Stimulated activated CD8-positive, alpha-beta memory T cell treated with anti-CD3 and anti-CD28 coated beads, Interleukin-7, amount 100 ng/mL, for 4 hours (primary cell): ENCODE measurements at regions not wholly inside any gene's neighbourhood (a gene's known extent, or its start where the extent isn't known, plus 50 kb on each side); places are given as distances from the start of the nearest gene placed in this dataset.

Experiments
- DNase-seq, 2 donors: peaks; one replicate each; pipeline ENCODE4 v3.0.0-alpha.2; 2020; ENCODE audit warnings: low read depth in 2 of 2

DNA sequence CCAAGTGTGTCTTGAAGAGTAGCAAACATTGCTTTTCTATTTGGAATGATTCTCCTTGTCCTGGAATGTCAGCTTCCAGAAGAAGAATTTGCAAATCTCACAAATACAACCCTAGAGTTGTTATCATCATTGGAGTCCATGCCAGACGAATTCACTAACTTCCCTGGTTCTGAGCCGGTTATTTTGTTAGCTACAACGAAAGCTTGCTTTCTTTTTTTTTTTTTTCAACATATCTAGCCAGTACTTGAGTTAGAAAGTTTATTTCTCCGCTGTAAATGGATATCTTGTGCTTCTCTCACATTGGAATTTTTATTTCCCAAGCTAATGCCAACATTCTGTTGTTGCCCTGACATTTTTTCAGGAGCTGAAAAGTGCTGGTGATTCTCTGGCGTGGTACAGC lies 138.1 kb upstream of the POM121L12 start:
- no peak for DNase-seq

DNA sequence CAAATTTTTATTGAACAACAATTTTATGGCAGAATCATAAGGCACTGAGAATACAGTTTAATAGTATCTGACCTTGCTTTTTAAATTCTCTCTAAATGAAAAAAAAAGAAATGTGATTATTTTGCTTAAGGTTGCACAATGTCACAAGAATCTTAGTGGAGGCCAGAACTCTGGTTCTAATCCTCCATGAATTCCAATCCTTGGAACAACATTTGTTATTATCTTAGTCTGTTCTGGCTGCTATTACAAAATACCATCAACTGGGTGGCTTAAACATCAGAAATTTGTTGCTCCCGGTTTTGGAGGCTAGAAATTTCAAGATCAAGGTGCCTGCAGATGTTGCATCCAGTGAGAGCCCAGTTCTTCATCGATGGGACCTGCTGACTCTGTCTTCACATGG lies 158.2 kb upstream of the POM121L12 start:
- DNase-seq: no peak

DNA sequence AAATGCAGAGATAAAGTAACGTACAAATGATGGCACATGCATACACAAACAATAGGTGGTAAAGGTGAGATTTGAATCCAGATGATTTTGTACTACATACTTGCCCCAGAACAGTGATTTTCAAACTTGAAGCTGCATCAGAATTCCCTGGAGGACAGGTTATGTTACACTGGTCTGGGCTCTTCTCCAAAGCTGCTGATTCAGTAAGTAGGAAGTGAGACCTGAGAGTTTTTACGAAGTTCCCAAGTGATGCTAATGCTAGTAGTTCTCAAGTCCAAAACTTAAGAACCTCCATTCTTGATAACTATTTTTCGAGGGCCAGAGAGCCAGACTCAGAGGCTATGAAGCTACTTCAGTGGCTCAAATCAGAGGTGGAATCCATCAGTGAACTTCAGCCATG lies 159.0 kb upstream of the POM121L12 start:
- DNase-seq: no peak

DNA sequence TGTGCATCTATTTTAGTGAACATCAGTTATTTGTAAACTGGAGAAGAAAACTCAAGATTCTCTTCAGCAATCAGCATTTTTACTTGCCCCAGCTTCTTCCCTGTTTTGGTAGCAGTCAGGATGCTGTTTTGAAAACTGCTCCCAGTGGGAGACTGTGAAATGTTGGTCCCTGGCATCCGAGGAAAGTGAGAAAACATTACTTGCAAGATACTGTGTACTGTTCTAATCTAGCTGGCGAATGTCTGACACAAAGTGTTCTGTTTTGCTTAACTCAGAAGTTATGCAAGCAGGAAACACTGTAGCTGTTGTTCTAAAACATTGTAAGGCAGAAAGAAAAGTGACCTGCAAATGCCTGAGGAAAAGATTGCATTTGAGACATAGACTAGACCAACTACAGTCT lies 171.8 kb upstream of the POM121L12 start:
- no peak for DNase-seq

DNA sequence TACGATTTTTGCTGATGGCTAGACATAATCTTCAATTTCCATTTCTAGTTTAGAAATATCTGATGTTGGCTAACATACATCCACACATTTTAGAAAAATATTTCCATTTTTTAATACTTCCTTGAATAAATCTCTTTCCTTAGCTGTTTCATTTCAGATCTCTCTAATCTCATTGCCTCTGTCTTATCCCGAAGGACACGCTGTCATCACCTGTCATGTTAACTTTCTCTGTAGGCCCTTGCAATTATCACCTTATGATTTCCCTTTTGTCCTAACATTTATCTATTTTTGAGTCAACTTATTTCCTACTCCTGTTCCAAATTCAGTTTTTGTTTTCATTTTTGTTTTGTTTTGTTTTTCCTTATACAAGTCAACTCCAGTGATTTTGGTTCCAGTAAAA lies 173.1 kb upstream of the POM121L12 start:
- DNase-seq: no peak

DNA sequence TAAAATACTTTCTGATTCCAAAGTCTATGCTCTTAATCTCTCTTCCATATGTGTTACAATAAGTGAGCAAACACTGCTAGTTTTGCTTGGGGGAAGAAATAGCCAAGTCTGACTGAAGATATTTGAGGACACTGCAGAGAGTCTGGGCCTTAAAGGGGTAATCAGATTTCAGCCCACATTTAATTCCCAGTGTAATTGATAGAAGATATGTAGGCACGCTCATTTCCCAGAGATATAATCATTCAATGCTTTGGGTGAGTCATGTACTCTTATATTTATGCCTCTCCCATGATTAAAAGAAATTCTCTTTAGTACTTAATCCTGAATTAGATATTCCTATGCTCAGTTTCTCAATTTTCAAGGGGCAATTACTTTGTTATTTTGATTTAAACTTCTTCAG lies 178.1 kb upstream of the POM121L12 start:
- DNase-seq: no peak

DNA sequence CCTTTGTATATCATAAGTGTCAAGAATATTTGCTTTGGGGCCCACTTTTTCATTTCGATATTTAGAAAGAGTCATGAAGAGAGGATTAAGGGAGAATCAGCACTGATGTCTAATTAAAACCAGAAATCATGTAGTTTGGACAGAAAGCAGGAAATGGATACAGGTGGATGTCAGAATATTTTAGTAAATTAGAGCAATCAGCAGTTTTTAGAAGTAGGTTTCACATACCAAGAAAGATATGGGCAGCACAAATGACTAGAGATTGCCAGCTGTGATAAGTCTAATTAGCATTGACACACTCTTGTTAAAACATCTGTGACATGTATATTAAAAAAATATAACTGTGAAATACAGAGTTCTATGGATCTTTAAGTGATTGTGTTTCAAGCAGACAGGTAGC lies 180.8 kb upstream of the POM121L12 start:
- DNase-seq: no peak

DNA sequence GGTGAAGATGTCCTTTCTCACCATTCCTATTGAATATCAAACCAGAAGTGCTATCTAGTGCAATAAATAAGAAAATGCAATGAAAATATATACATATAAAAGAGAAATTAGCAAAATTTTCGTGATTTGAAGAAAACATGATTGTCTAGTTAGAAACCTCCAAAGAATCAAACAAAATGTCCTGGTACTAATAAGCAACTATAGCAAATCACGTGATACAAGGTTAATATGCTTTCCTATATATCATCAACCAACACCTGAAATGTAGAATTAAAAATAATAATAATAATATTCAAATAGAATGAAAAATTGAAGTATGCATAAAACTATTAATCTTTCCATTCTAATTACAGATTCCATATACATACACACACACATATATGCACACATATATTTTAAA lies 183.9 kb upstream of the POM121L12 start:
- DNase-seq: no peak

DNA sequence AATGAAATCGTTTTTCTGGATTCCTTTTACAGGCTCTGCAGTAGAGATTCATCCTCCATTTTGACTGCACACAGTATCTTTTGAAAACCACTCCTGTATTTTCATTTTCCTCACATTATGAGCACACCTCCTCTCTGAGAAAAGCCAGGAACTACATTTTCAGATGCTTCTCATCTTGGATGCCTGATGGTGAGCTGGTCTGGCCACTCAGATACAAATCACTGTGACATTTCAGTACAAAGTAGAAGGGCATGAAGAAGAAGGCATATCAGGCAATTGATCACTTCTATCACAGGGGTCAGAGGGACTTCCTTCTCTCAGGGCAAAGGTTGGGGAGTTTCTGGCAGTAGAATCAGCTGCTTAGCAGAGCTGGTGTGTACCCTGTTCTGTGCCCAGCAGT lies 192.0 kb upstream of the POM121L12 start:
- no peak for DNase-seq

DNA sequence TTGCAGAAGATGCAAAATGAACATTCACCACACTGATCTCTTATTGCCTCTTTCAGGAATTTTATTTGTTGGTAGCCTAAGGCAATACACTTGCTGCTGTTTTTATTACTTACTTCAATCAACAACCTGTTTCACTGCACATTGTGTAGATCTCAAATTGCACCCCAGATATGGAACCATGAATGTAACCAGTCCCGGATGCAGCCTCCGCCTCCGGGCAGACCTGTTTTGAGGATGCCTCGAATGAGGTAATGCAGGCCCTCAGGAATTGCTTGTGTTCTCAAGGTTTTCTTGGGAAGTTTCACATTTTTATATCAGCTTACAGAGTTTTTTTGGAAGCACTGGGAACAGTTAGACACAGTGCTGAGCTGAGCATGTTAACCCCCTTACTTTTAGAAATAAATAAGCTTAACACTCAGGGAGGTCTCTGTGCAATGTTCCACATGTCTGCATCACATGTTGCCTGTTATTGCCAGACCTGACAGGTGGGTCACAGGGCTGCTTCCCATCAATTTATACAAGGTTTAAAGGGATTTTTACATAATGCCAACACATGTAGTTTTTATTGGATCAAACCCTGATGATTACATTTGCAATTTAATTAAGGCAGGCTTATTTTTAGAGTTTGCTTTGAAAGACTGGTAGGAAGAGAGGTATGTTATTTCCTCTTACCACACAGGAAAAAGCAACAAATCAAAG lies 193.1 kb upstream of the POM121L12 start:
- DNase-seq: no peak

DNA sequence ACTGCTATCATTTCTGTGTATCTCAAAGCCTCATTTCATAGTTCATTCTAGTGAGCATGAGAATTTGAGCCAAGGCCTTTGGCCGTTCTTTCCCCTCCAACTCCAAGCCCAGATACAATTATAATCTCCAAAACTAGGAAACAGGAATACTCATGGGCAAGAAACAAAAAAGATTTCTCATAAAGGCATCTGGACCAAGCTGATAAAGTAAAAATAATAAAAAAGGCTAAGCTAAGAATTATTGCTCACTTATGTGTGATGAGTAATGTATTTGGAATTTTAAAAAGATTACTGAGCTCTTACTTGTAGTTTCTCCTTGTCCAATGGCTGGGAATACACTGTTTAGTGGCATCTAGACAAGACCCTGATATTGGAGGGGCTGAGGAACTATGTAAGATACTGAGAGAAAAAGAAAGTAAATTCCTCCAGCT lies 196.4 kb upstream of the POM121L12 start:
- no peak for DNase-seq

DNA sequence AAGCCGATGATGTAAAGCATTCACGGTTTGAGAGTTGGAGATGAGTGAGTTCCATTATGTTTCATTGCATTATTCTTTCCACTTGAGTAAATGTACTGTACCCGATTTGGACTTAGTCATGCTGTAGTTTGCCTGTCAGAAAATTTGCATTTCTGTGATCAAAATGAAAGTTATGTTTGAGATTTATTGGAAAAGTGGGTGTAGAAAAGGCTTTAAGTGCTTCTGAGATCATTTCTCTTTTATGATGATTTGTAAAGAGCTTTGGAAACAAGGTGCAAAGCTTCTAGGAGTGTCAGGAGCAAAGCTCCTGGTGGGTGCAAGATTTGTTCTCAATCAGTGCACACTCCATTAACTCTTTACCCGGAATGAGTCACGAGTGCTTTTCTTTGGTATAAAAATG lies 204.1 kb upstream of the POM121L12 start:
- no peak for DNase-seq

DNA sequence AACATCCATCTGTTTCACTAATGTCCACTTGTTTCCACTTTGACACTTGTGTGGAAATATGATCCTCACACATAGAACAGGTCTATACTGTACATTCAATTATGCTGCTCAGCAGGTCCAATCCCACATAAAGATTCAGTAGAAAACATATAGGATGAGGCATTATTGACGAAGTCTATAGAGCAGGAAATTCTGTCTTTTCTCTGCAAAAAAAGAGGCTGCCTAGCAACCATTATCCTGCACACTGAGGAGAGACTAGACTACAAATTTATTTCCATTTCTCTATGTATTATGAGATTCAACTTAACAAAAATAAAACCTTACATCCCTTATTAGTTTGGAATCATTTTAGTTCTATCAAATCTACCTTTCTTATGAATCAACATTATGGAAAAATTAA lies 204.6 kb upstream of the POM121L12 start:
- no peak for DNase-seq

DNA sequence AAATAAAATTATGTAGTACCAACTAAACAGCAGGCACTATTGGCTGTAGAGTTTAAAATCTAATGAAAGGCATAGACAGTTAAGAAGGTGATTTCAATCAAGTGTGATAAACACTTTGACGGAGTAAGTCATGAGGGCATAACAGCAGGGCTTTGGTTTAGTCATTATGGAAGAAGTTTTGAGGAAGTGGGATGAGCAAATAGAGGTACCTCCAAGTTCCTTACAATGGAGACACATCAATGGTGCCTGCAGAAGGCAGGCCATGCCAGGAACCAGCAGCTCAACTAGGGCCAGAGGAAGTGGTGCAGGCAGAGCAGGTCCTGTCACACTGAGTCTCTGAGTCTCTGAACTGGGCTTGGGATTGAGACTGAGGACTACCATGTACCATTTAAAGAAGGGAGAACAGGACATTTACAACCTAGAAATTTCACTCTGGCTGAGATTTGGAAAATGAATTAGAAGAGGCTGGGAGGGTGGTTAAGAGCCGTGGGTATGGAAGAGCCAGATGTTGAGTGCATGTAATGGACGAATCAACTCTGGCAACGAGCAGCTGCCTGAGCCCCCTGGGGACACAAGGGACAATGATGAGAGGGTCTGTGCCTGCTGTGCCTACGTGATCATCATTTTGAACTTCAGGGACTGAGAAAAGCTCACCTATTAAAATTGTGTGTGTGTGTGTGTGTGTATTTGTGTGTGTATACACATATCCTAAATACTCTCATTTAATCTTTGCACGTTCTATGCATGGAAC lies 208.7 kb upstream of the POM121L12 start:
- DNase-seq: no peak

DNA sequence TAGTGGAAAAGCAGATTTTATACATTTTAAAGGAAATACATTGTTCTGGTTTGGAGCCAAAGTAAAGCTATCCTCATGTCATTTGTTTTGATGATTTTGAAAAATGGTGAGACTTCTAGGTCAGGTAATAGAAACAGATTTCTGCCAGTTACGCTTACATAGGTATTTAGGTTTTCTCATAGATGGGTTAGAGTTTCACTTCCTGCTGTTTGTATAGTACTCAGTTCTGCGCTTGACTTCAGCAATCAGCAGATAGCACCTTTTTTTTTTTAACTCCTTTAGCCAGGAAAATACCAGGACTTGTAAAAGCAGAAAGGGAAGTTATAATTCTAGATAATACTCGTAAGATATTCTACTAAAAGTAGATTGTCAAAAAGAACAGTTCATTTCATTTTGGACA lies 209.8 kb upstream of the POM121L12 start:
- no peak for DNase-seq

DNA sequence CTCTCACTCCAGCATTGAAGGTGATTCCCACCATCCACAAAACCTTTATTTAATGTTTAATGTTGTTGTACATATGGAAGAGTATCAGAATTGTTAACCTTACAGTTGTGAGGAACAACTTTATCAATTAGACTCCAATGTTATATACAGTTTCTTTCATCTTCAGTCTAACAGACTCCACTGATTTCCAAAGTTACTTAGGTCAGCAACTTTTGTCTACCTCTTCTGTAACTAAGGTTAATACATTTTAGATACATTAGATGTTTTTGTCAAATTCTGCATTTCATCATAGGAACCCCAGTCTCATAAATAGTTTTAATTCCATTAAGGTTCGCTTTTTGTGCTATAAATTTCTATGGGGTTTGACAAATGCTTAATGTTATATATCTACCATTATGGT lies 223.9 kb upstream of the POM121L12 start:
- DNase-seq: no peak

DNA sequence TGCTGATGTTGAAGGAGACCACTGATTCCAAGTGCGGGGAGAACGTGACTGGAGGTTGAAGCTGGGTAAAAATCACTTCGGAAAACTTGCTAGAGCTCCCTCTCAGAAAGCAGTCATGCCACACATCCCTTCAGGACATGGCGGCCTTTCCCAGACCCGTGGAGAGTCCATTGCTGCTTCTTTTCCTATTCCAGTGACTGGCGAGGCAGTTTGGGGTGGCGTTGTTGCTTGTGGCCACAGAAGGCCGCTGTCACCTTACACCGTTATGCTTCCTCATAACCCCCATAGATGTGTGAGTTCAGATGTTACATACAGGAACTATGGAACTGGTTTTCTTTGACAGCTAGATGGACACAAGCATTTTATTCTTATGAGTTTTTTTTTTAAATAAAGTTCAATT lies 235.6 kb upstream of the POM121L12 start:
- no peak for DNase-seq

DNA sequence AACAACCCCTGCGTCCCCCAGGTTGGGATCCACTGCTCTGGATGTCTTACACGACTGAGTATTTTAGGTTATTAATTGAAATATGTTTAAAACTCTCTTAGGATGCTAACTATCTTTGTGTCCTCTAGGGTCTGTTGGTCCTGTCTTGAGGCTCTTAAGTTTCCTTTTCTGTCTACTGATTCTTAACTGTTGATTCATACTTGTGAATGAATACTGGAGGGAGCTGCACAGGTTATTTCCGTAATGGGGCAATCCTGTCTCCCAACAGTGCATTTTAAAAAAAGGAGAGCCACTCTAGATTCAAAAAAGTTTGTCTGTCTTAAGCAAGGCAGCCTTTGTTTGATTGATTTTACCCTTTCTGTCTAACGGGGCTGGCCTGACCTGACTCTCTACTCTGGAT lies 237.6 kb upstream of the POM121L12 start:
- DNase-seq: no peak

DNA sequence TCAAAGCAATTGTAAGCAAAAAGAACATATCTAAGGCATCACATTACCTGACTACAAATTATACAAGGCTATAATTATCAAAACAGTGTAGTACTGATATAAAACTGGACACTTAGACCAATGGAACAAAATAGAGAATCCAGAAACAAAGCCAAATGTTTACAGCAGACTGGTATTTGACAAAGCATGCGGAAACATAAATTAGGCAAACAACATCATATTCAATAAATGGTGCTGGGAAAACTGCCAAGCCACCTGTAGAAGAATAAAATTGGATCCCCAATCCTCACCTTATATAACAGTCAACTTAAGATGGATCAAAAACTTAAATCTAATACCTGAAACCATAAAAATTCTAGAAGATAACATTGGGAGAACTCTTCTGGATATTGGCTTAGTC lies 240.8 kb upstream of the POM121L12 start:
- no peak for DNase-seq

DNA sequence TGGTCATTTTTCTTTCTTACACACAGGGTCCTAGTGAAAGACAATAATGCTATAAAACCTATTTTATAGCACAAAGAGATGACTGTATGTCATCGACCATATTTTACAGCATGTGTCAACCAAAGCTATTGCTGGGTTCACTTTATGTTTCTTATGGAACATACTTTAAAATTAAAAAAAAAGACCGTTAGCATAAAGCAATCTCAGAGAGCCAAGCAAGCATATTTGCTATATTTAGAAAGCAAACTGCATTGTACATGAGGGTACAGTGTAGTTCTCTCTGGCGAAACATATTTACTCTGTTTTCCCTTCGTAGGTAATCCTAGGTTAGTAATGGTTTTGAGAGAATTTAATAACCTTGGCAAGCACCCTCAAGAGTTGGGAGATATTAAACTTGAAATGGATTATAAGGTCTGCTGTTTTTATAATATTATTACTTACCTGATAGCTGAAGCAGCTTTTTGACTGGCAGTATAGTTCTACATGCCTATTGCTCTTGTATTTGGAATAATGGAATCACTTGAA lies 244.2 kb upstream of the POM121L12 start:
- no peak for DNase-seq

DNA sequence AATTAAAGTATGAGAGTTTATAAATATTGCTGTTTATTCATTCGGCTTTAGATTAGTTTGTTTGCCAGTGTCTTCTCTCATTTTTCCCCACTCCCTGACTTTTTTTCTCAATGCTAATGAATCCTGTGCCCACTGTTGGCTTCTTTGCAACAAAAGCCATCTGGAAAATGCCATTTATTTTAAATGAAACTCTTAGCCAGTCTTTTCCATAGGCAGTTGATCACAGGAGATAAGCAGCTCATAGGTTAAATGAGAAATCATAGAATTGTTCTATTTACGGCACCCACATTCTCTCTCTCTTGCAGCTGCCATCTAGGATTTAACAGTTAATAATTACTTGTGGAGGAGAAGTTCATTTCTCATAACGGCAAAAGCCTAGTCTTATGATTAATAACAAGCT lies 249.3 kb upstream of the POM121L12 start:
- DNase-seq: no peak

DNA sequence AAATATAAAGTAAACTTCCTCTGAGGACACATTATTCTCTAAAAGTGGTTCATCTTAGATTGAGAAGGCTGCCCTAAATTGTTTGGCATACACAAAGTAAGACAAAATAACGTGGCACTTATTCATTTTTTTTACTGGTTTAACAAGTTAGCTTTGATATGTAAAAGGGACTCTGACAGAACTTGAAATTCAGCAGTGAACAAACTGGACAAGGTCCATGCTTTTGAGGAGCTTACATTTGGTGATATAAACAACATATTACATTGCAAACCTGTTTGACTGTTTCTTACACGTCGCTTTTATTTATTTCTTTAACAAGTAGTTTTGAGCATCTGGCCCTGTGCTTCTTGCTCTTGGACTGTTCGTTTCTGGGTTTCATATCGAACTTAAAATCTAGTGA lies 253.1 kb upstream of the POM121L12 start:
- no peak for DNase-seq

DNA sequence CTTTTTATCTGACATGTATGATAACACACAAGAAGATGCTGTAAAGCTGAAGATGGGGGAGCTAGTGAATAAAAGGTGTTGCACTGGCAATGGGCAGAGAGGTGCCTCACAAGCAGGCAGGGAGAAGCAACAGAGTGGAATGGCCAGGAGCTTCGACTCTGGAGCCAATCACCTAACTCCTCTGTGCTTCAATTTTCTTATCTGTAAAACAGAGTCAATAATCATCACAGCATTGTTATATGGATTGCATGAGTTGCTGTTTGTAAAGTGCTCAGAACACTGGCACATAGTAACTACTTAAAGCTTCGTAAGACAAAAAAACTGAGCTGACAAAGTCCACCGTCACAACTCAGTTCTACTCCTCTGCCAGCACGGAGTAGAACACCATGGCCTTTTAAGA lies 254.2 kb upstream of the POM121L12 start:
- no peak for DNase-seq
